M059J (cell line): ENCODE measurements at regions not wholly inside any gene's neighbourhood (a gene's known extent, or its start where the extent isn't known, plus 50 kb on each side); places are given as distances from the start of the nearest gene placed in this dataset.
"Not testable (repeated sequence)": the region's sequence is repeated elsewhere in the genome, so short reads cannot be mapped to it uniquely, and the experiment has no call there.

Experiments used
- DNase-seq: peaks from one replicate; pipeline ENCODE4 v3.0.0-alpha.2; 2012; ENCODE audit warnings: low read depth

- no peak for DNase-seq
Measured at GRCh38 chr2:155905657-155906056, 426.9 kb downstream of the NR4A2 start.

GRCh38 chr2:155904720-155905119 is 427.8 kb downstream of the NR4A2 start:
- DNase-seq: no peak

- no peak for DNase-seq
Measured at GRCh38 chr2:155902635-155903034, 429.9 kb downstream of the NR4A2 start.

GRCh38 chr2:155895016-155895415 is 437.5 kb downstream of the NR4A2 start:
- DNase-seq: no peak

GRCh38 chr2:155880382-155880781 is 452.1 kb downstream of the NR4A2 start:
- DNase-seq: not testable (repeated sequence)

GRCh38 chr2:155879900-155880299 is 452.6 kb downstream of the NR4A2 start:
- DNase-seq: not testable (repeated sequence)

- DNase-seq: no peak
Measured at GRCh38 chr2:155872396-155872795, 460.1 kb downstream of the NR4A2 start.

- DNase-seq: no peak
Measured at GRCh38 chr2:155871940-155872339, 460.6 kb downstream of the NR4A2 start.

- no peak for DNase-seq
Measured at GRCh38 chr2:155867564-155867963, 465.0 kb downstream of the NR4A2 start.

GRCh38 chr2:155866477-155866876 is 466.0 kb downstream of the NR4A2 start:
- no peak for DNase-seq

- DNase-seq: no peak
Measured at GRCh38 chr2:155852156-155852555, 480.4 kb downstream of the NR4A2 start.

- DNase-seq: peak; percentile 1
Measured at GRCh38 chr2:155846259-155846658, 486.3 kb downstream of the NR4A2 start.

- DNase-seq: no peak
Measured at GRCh38 chr2:155844461-155844860, 488.1 kb downstream of the NR4A2 start.

- no peak for DNase-seq
Measured at GRCh38 chr2:155842103-155842502, 490.4 kb downstream of the NR4A2 start.

GRCh38 chr2:155841442-155841841 is 491.1 kb downstream of the NR4A2 start:
- DNase-seq: no peak

- DNase-seq: no peak
Measured at GRCh38 chr2:155840661-155841060, 491.9 kb downstream of the NR4A2 start.

GRCh38 chr2:155839991-155840390 is 492.5 kb downstream of the NR4A2 start:
- no peak for DNase-seq

- DNase-seq: no peak
Measured at GRCh38 chr2:155839436-155839835, 493.1 kb downstream of the NR4A2 start.

- no peak for DNase-seq
Measured at GRCh38 chr2:155836439-155836838, 496.1 kb downstream of the NR4A2 start.

- DNase-seq: no peak
Measured at GRCh38 chr2:155830817-155831579, 501.5 kb downstream of the NR4A2 start.

GRCh38 chr2:155830351-155830750 is 502.2 kb downstream of the NR4A2 start:
- no peak for DNase-seq

GRCh38 chr2:155825876-155826275 is 506.6 kb downstream of the NR4A2 start:
- DNase-seq: no peak

- DNase-seq: peak; percentile 0
Measured at GRCh38 chr2:155815851-155816250, 516.7 kb downstream of the NR4A2 start.

- DNase-seq: no peak
Measured at GRCh38 chr2:155815275-155815674, 517.2 kb downstream of the NR4A2 start.
